MM.1S (cell line): ENCODE measurements at regions not wholly inside any gene's neighbourhood (a gene's known extent, or its start where the extent isn't known, plus 50 kb on each side); places are given as distances from the start of the nearest gene placed in this dataset.
"Not testable (repeated sequence)": the region's sequence is repeated elsewhere in the genome, so short reads cannot be mapped to it uniquely, and the experiment has no call there.

ENCODE experiments used
- DNase-seq: peaks from one replicate; pipeline ENCODE4 v3.0.0-alpha.2; 2015
- H2AFZ ChIP-seq: fragments of 300-600 bp; sonication (generic); 2 replicates; pipeline ENCODE4 v1.6.0; 2016; ENCODE audit warnings: antibody characterized with exemption, low read length
- H3F3A ChIP-seq: fragments of 300-600 bp; sonication (generic); 2 replicates; pipeline ENCODE4 v1.6.1; 2016; ENCODE audit warnings: mild to moderate bottlenecking, antibody characterized with exemption, low read length, moderate library complexity, mixed read lengths; ENCODE audit not compliant: insufficient read depth
- H3K27ac ChIP-seq: fragments of 300-600 bp; sonication (generic); 2 replicates; pipeline ENCODE4 v1.5.1; 2016; ENCODE audit warnings: mild to moderate bottlenecking, low read length
- H3K27me3 ChIP-seq: fragments of 300-600 bp; sonication (generic); replicated peaks from 2 replicates; pipeline ENCODE4 v1.6.0; 2016; ENCODE audit warnings: low read length; ENCODE audit not compliant: insufficient read depth
- H3K36me3 ChIP-seq: fragments of 300-600 bp; sonication (generic); replicated peaks from 2 replicates; pipeline ENCODE4 v1.6.1; 2016; ENCODE audit warnings: mild to moderate bottlenecking, low read length, mixed read lengths; ENCODE audit not compliant: insufficient read depth
- H3K4me1 ChIP-seq: fragments of 300-600 bp; sonication (generic); 2 replicates; pipeline ENCODE4 v1.6.1; 2016; ENCODE audit warnings: low read length, mixed read lengths
- H3K4me2 ChIP-seq: fragments of 300-600 bp; sonication (generic); 2 replicates; pipeline ENCODE4 v1.6.0; 2016; ENCODE audit warnings: low read depth, low read length
- H3K4me3 ChIP-seq: fragments of 300-600 bp; sonication (generic); 2 replicates; pipeline ENCODE4 v1.5.1; 2016; ENCODE audit warnings: low read length, mixed read lengths
- H3K79me2 ChIP-seq: fragments of 300-600 bp; sonication (generic); 2 replicates; pipeline ENCODE4 v1.6.1; 2016; ENCODE audit warnings: mixed run types, low read length, mixed read lengths
- H3K9ac ChIP-seq: fragments of 300-600 bp; sonication (generic); 2 replicates; pipeline ENCODE4 v1.6.1; 2016; ENCODE audit warnings: low read length, mixed read lengths
- H3K9me2 ChIP-seq: fragments of 300-600 bp; sonication (generic); replicated peaks from 2 replicates; pipeline ENCODE4 v1.6.1; 2016; ENCODE audit warnings: mild to moderate bottlenecking, low read length, mixed read lengths; ENCODE audit not compliant: insufficient read depth
- H3K9me3 ChIP-seq: fragments of 300-600 bp; sonication (generic); replicated peaks from 2 replicates; pipeline ENCODE4 v1.6.1; 2016; ENCODE audit warnings: mild to moderate bottlenecking, low read length, mixed read lengths; ENCODE audit not compliant: insufficient read depth
- H4K20me1 ChIP-seq: fragments of 300-600 bp; sonication (generic); 2 replicates; pipeline ENCODE4 v1.6.1; 2016; ENCODE audit warnings: mild to moderate bottlenecking, low read length, moderate library complexity, mixed read lengths; ENCODE audit not compliant: insufficient read depth
- CTCF ChIP-seq: fragments of 300-600 bp; sonication (generic); IDR thresholded peaks from 2 replicates; pipeline ENCODE4 v1.5.1; 2016; ENCODE audit warnings: antibody characterized with exemption, low read length, mixed read lengths
- EZH2 ChIP-seq: fragments of 300-600 bp; sonication (generic); optimal IDR thresholded peaks from 2 replicates; pipeline ENCODE3; 2017; ENCODE audit warnings: low read depth, mild to moderate bottlenecking, antibody characterized with exemption, low read length, mixed read lengths
- EZH2phosphoT487 ChIP-seq: fragments of 300-600 bp; sonication (generic); IDR thresholded peaks from 2 replicates; pipeline ENCODE4 v1.6.1; 2018; ENCODE audit warnings: antibody characterized with exemption, low read length

- Histone ChIP-seq H3F3A (peaks cover 4% of the 10 kb centered on the region; the same call in 1 of the 2 replicates), H3K4me1 (peaks cover 12% of the 10 kb centered on the region), H3K27me3 (no peaks in the 10 kb centered on the region), H3K9me3 (no peaks in the 10 kb centered on the region), H3K36me3 (no peaks in the 10 kb centered on the region), H3K4me3 (no peak overlapping the region), H3K79me2 (no peaks in the 10 kb centered on the region), H3K9me2 (no peaks in the 10 kb centered on the region), H3K27ac (no peak overlapping the region), H2AFZ (no peak overlapping the region), H3K4me2 (no peak overlapping the region), H3K9ac (no peak overlapping the region), H4K20me1 (no peaks in the 10 kb centered on the region)
- TF ChIP-seq EZH2, result no peak
- no peak for TF ChIP-seq EZH2phosphoT487
- TF ChIP-seq CTCF, result no peak
- no peak for DNase-seq
Measured at GRCh38 chr6:43926634-43927531, 156.9 kb downstream of the VEGFA start.

GRCh38 chr6:43925636-43926139 is 155.7 kb downstream of the VEGFA start:
- H4K20me1 ChIP-seq, H3K4me2 ChIP-seq, H3K9me3 ChIP-seq, DNase-seq, H3K36me3 ChIP-seq, H3F3A ChIP-seq, H3K9me2 ChIP-seq, H3K9ac ChIP-seq, H3K79me2 ChIP-seq, H2AFZ ChIP-seq, H3K27me3 ChIP-seq, H3K4me3 ChIP-seq, H3K27ac ChIP-seq: not testable (repeated sequence)
- peaks cover 12% of the 10 kb centered on the region for H3K4me1 ChIP-seq

- Histone ChIP-seq H3K4me1 (peaks cover 12% of the 10 kb centered on the region), H3K9ac (no peak overlapping the region)
Measured at GRCh38 chr6:43924222-43924702, 154.3 kb downstream of the VEGFA start.

More at GRCh38 chr6:43924222-43924702, 154.3 kb downstream of the VEGFA start:
- H3K4me2 ChIP-seq, result peak overlapping the region; percentile 37; the same call in 1 of the 2 replicates
- no peaks in the 10 kb centered on the region for H3K9me3 ChIP-seq
- no peaks in the 10 kb centered on the region for H3K79me2 ChIP-seq
- H4K20me1 ChIP-seq, result no peaks in the 10 kb centered on the region
- H3K36me3 ChIP-seq, result no peaks in the 10 kb centered on the region
- H3K4me3 ChIP-seq, result no peak overlapping the region
- H2AFZ ChIP-seq, result 0 out of 2 replicates have a peak overlapping the region, but pooled peaks have one; percentile 3
- H3K27ac ChIP-seq, result no peak overlapping the region
- peak; percentile 70 for DNase-seq
- TF ChIP-seq CTCF, result no peak
- TF ChIP-seq EZH2phosphoT487, result no peak
- TF ChIP-seq EZH2, result no peak
- no peaks in the 10 kb centered on the region for H3K9me2 ChIP-seq
- H3K27me3 ChIP-seq, result no peaks in the 10 kb centered on the region
- H3F3A ChIP-seq, result peaks cover 4% of the 10 kb centered on the region; the same call in 1 of the 2 replicates
